ENCODE measurements at regions not wholly inside any gene's neighbourhood (a gene's known extent, or its start where the extent isn't known, plus 50 kb on each side); places are given as distances from the start of the nearest gene placed in this dataset.

GRCh38 chr22:47396515-47396914 lies 634.1 kb downstream of the TBC1D22A start:
- no peak overlapping the region for H3K4me3 Mint-ChIP-seq
- POLR2A ChIA-PET, result no interaction called here

GRCh38 chr22:47396105-47396504 lies 633.7 kb downstream of the TBC1D22A start:
- Mint-ChIP-seq H3K27ac (no peak overlapping the region), H3K27me3 (no peaks in the 10 kb centered on the region), H3K4me3 (no peak overlapping the region), H3K9me3 (no peaks in the 10 kb centered on the region), H3K36me3 (ENCODE audit: low read depth) (no peaks in the 10 kb centered on the region), H3K4me1 (no peaks in the 10 kb centered on the region)
- ChIA-PET CTCF (no interaction called here), POLR2A (no interaction called here)
- DNase-seq, result no peak

More at GRCh38 chr22:47396515-47396914, 634.1 kb downstream of the TBC1D22A start:
- H3K27me3 Mint-ChIP-seq, result no peaks in the 10 kb centered on the region
- H3K27ac Mint-ChIP-seq, result no peak overlapping the region
- CTCF ChIA-PET, result no interaction called here
- no peaks in the 10 kb centered on the region for H3K36me3 Mint-ChIP-seq (ENCODE audit: low read depth)
- no peak for DNase-seq
- no peaks in the 10 kb centered on the region for H3K9me3 Mint-ChIP-seq
- H3K4me1 Mint-ChIP-seq, result no peaks in the 10 kb centered on the region

GRCh38 chr22:47395481-47395880 lies 633.0 kb downstream of the TBC1D22A start:
- ChIA-PET POLR2A (no interaction called here), CTCF (no interaction called here)
- Mint-ChIP-seq H3K27ac (no peak overlapping the region), H3K9me3 (no peaks in the 10 kb centered on the region), H3K4me3 (no peak overlapping the region), H3K27me3 (no peaks in the 10 kb centered on the region), H3K4me1 (no peaks in the 10 kb centered on the region), H3K36me3 (ENCODE audit: low read depth) (no peaks in the 10 kb centered on the region)
- no peak for DNase-seq

GRCh38 chr22:47394504-47395440 lies 632.3 kb downstream of the TBC1D22A start:
- Mint-ChIP-seq H3K27me3 (no peaks in the 10 kb centered on the region), H3K27ac (no peak overlapping the region), H3K9me3 (no peaks in the 10 kb centered on the region), H3K4me1 (no peaks in the 10 kb centered on the region), H3K4me3 (no peak overlapping the region), H3K36me3 (ENCODE audit: low read depth) (no peaks in the 10 kb centered on the region)
- POLR2A ChIA-PET, result no interaction called here
- CTCF ChIA-PET, result no interaction called here
- no peak for DNase-seq

GRCh38 chr22:47393191-47393590 lies 630.7 kb downstream of the TBC1D22A start:
- no peak for DNase-seq
- ChIA-PET POLR2A (no interaction called here), CTCF (no interaction called here)
- Mint-ChIP-seq H3K27me3 (no peaks in the 10 kb centered on the region), H3K4me3 (no peak overlapping the region), H3K36me3 (ENCODE audit: low read depth) (no peaks in the 10 kb centered on the region), H3K27ac (no peak overlapping the region), H3K9me3 (no peaks in the 10 kb centered on the region), H3K4me1 (no peaks in the 10 kb centered on the region)

GRCh38 chr22:47392729-47393128 lies 630.3 kb downstream of the TBC1D22A start:
- Mint-ChIP-seq H3K36me3 (ENCODE audit: low read depth) (no peaks in the 10 kb centered on the region), H3K9me3 (no peaks in the 10 kb centered on the region), H3K4me3 (no peak overlapping the region), H3K27me3 (no peaks in the 10 kb centered on the region), H3K4me1 (no peaks in the 10 kb centered on the region), H3K27ac (no peak overlapping the region)
- ChIA-PET POLR2A (no interaction called here), CTCF (no interaction called here)
- DNase-seq, result no peak

GRCh38 chr22:47392054-47392347 lies 629.6 kb downstream of the TBC1D22A start:
- Mint-ChIP-seq H3K27me3 (no peaks in the 10 kb centered on the region), H3K36me3 (ENCODE audit: low read depth) (no peaks in the 10 kb centered on the region), H3K9me3 (no peaks in the 10 kb centered on the region), H3K4me1 (no peaks in the 10 kb centered on the region), H3K4me3 (no peak overlapping the region), H3K27ac (no peak overlapping the region)
- DNase-seq, result no peak
- ChIA-PET POLR2A (no interaction called here), CTCF (no interaction called here)

- ChIA-PET POLR2A (no interaction called here), CTCF (no interaction called here)
- no peaks in the 10 kb centered on the region for H3K9me3 Mint-ChIP-seq
- no peak overlapping the region for H3K4me3 Mint-ChIP-seq
- H3K36me3 Mint-ChIP-seq (ENCODE audit: low read depth), result no peaks in the 10 kb centered on the region
- no peak for DNase-seq
- H3K27me3 Mint-ChIP-seq, result no peaks in the 10 kb centered on the region
- H3K4me1 Mint-ChIP-seq, result no peaks in the 10 kb centered on the region
- no peak overlapping the region for H3K27ac Mint-ChIP-seq
These were observed 629.0 kb downstream of the TBC1D22A start for GRCh38 chr22:47391169-47392053.

- Mint-ChIP-seq H3K27me3 (no peaks in the 10 kb centered on the region), H3K4me1 (no peaks in the 10 kb centered on the region), H3K36me3 (ENCODE audit: low read depth) (no peaks in the 10 kb centered on the region), H3K4me3 (no peak overlapping the region), H3K27ac (no peak overlapping the region), H3K9me3 (no peaks in the 10 kb centered on the region)
- DNase-seq, result no peak
- ChIA-PET POLR2A (no interaction called here), CTCF (no interaction called here)
These were observed 627.8 kb downstream of the TBC1D22A start for GRCh38 chr22:47390026-47390970.

- no peak overlapping the region for H3K27ac Mint-ChIP-seq
- H3K9me3 Mint-ChIP-seq, result no peaks in the 10 kb centered on the region
- DNase-seq, result no peak
- H3K4me1 Mint-ChIP-seq, result no peaks in the 10 kb centered on the region
- no peaks in the 10 kb centered on the region for H3K27me3 Mint-ChIP-seq
- H3K36me3 Mint-ChIP-seq (ENCODE audit: low read depth), result no peaks in the 10 kb centered on the region
- ChIA-PET CTCF (no interaction called here), POLR2A (no interaction called here)
- H3K4me3 Mint-ChIP-seq, result no peak overlapping the region
These were observed 626.8 kb downstream of the TBC1D22A start for GRCh38 chr22:47389201-47389600.

GRCh38 chr22:47388778-47389177 lies 626.3 kb downstream of the TBC1D22A start:
- Mint-ChIP-seq H3K4me1 (no peaks in the 10 kb centered on the region), H3K4me3 (no peak overlapping the region), H3K27me3 (no peaks in the 10 kb centered on the region), H3K9me3 (no peaks in the 10 kb centered on the region), H3K27ac (no peak overlapping the region), H3K36me3 (ENCODE audit: low read depth) (no peaks in the 10 kb centered on the region)
- no peak for DNase-seq
- ChIA-PET POLR2A (no interaction called here), CTCF (no interaction called here)

GRCh38 chr22:47388331-47388730 lies 625.9 kb downstream of the TBC1D22A start:
- Mint-ChIP-seq H3K9me3 (no peaks in the 10 kb centered on the region), H3K27ac (no peak overlapping the region), H3K36me3 (ENCODE audit: low read depth) (no peaks in the 10 kb centered on the region), H3K27me3 (no peaks in the 10 kb centered on the region), H3K4me1 (no peaks in the 10 kb centered on the region), H3K4me3 (no peak overlapping the region)
- ChIA-PET CTCF (no interaction called here), POLR2A (no interaction called here)
- no peak for DNase-seq

All from activated CD4-positive, alpha-beta T cell treated with anti-CD3 and anti-CD28 coated beads, Interleukin-2, amount 10 ng/mL, durations not matched to agents 7 days and 5 days (primary cell).